WTC11 (cell line): ENCODE measurements at regions not wholly inside any gene's neighbourhood (a gene's known extent, or its start where the extent isn't known, plus 50 kb on each side); places are given as distances from the start of the nearest gene placed in this dataset.
A peak's percentile ranks its signal among the peaks of the same experiment; 100 is the strongest.

ENCODE experiments used
- ATAC-seq: fragments of 200-7000 bp; cut with Tn5 transposase; 2 replicates; pipeline ENCODE4 v1.10.0; 2021; ENCODE audit warnings: mild to moderate bottlenecking, moderate library complexity
- CTCF ChIA-PET: fragments of 300-600 bp; sonication (Branson Sonifier 250); formaldehyde crosslinking; loops from one replicate; lab custom pipeline; 2021; ENCODE audit warnings: antibody characterized with exemption; lab: Charles Lee
- POLR2A ChIA-PET: fragments of 350-600 bp; sonication (Branson Sonifier 250); formaldehyde crosslinking; loops from one replicate; lab custom pipeline; 2021; ENCODE audit warnings: antibody characterized with exemption; lab: Charles Lee
- DNase-seq: peaks from one replicate; pipeline ENCODE4 v3.0.0; 2021; ENCODE audit warnings: low spot score
- H3K27ac Mint-ChIP-seq: 2 replicates; pipeline ENCODE4 v1.8.0; 2021; ENCODE audit warnings: mixed read lengths
- H3K27me3 Mint-ChIP-seq: 2 replicates; pipeline ENCODE4 v1.8.0; 2021; ENCODE audit warnings: low read depth, mild to moderate bottlenecking, moderate library complexity, mixed read lengths
- H3K36me3 Mint-ChIP-seq: 2 replicates; pipeline ENCODE4 v1.8.0; 2021; ENCODE audit warnings: mixed read lengths
- H3K4me1 Mint-ChIP-seq: 2 replicates; pipeline ENCODE4 v1.8.0; 2022; ENCODE audit warnings: mixed read lengths
- H3K4me3 Mint-ChIP-seq: 2 replicates; pipeline ENCODE4 v1.8.0; 2021; ENCODE audit warnings: mild to moderate bottlenecking, moderate library complexity, mixed read lengths
- H3K9me3 Mint-ChIP-seq: 2 replicates; pipeline ENCODE4 v1.8.0; 2021; ENCODE audit warnings: mixed read lengths
- CREB1 ChIP-seq: sonication (generic); formaldehyde crosslinking; IDR thresholded peaks from 2 replicates; pipeline ENCODE4 v1.8.0; 2023; ENCODE audit warnings: mild to moderate bottlenecking, missing genetic modification reagents
- CREM ChIP-seq: sonication (generic); formaldehyde crosslinking; IDR thresholded peaks from 2 replicates; pipeline ENCODE4 v1.8.1; 2022; ENCODE audit warnings: mild to moderate bottlenecking, missing genetic modification reagents, moderate library complexity
- ELF4 ChIP-seq: sonication (generic); formaldehyde crosslinking; IDR thresholded peaks from 2 replicates; pipeline ENCODE4 v1.8.1; 2022; ENCODE audit warnings: low read depth, mild to moderate bottlenecking, moderate library complexity, missing genetic modification reagents
- ETV6 ChIP-seq: sonication (generic); formaldehyde crosslinking; IDR thresholded peaks from 2 replicates; pipeline ENCODE4 v1.8.1; 2022; ENCODE audit warnings: mild to moderate bottlenecking, missing genetic modification reagents
- FOXJ3 ChIP-seq: sonication (generic); formaldehyde crosslinking; IDR thresholded peaks from 2 replicates; pipeline ENCODE4 v1.9.0; 2021; ENCODE audit warnings: missing genetic modification reagents, mild to moderate bottlenecking, borderline replicate concordance
- HMGA2 ChIP-seq: fragments of 250-450 bp; sonication (Bioruptor Pico); IDR thresholded peaks from 2 replicates; pipeline ENCODE4 v1.4.0; 2021; ENCODE audit warnings: mild to moderate bottlenecking, moderate library complexity
- NFYB ChIP-seq: sonication (generic); formaldehyde crosslinking; conservative IDR thresholded peaks from 2 replicates; pipeline ENCODE4 v1.8.0; 2022; ENCODE audit warnings: low read depth, missing genetic modification reagents
- RORB ChIP-seq: fragments of 250-450 bp; sonication (Bioruptor Pico); IDR thresholded peaks from 2 replicates; pipeline ENCODE4 v1.9.0; 2021; ENCODE audit warnings: mild to moderate bottlenecking
- SMAD4 ChIP-seq: sonication (generic); formaldehyde crosslinking; IDR thresholded peaks from 2 replicates; pipeline ENCODE4 v1.8.0; 2022; ENCODE audit warnings: mild to moderate bottlenecking, missing genetic modification reagents
- SP1 ChIP-seq: sonication (generic); formaldehyde crosslinking; conservative IDR thresholded peaks from 2 replicates; pipeline ENCODE4 v1.8.1; 2022; ENCODE audit warnings: missing genetic modification reagents
- ZNF219 ChIP-seq: sonication (generic); formaldehyde crosslinking; IDR thresholded peaks from 2 replicates; pipeline ENCODE4 v1.8.0; 2023; ENCODE audit warnings: missing genetic modification reagents, mild to moderate bottlenecking, borderline replicate concordance
- ZNF396 ChIP-seq: fragments of 250-450 bp; sonication (Bioruptor Pico); IDR thresholded peaks from 2 replicates; pipeline ENCODE4 v1.8.0; 2021; ENCODE audit warnings: mild to moderate bottlenecking, moderate library complexity, borderline replicate concordance
- TF ChIP-seq, protein P1 (sequence below): fragments of 250-450 bp; sonication (Bioruptor Pico); IDR thresholded peaks from 2 replicates; pipeline ENCODE4 v2.1.2; 2022; ENCODE audit warnings: mild to moderate bottlenecking, moderate library complexity
- TF ChIP-seq, protein P2 (sequence below): fragments of 200-600 bp; IDR thresholded peaks from 2 replicates; pipeline ENCODE4 v1.8.0; 2022; ENCODE audit warnings: antibody characterized with exemption
- TF ChIP-seq, protein P3 (sequence below): sonication (generic); formaldehyde crosslinking; IDR thresholded peaks from 2 replicates; pipeline ENCODE4 v1.8.1; 2023; ENCODE audit warnings: mild to moderate bottlenecking, missing genetic modification reagents, borderline replicate concordance
- TF ChIP-seq, protein P4 (sequence below): sonication (generic); formaldehyde crosslinking; conservative IDR thresholded peaks from 2 replicates; pipeline ENCODE4 v1.8.1; 2023; ENCODE audit warnings: mild to moderate bottlenecking, low read depth, missing genetic modification reagents, moderate library complexity
- TF ChIP-seq, protein P5 (sequence below): fragments of 250-450 bp; sonication (Bioruptor Pico); IDR thresholded peaks from 2 replicates; pipeline ENCODE4 v1.9.0; 2021; ENCODE audit warnings: mild to moderate bottlenecking

DNA sequence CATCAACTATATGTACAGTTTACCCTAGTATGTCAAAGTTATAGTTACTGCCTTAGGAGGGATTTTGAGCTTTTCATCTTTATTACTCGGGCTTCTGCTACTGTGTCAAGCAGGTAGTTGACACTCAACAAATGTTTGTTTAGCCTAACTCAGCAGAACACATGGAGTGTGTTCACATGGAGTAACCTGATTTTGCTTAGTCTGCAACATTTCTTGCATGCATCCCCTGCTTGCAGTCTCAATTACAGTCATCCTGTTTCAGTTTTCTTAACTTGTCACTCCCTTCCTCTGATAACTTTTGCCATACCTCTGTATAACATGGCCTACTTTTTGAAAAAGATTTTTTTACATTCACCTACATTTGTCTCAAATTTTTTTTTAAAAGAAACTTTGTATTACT, 135.5 kb downstream of the NMUR2 start (continued):
- TF ChIP-seq, protein P1, sequence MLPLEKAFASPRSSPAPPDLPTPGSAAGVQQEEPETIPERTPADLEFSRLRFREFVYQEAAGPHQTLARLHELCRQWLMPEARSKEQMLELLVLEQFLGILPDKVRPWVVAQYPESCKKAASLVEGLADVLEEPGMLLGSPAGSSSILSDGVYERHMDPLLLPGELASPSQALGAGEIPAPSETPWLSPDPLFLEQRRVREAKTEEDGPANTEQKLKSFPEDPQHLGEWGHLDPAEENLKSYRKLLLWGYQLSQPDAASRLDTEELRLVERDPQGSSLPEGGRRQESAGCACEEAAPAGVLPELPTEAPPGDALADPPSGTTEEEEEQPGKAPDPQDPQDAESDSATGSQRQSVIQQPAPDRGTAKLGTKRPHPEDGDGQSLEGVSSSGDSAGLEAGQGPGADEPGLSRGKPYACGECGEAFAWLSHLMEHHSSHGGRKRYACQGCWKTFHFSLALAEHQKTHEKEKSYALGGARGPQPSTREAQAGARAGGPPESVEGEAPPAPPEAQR (CRISPR knock-in tag), result no peak
- TF ChIP-seq, protein P2, sequence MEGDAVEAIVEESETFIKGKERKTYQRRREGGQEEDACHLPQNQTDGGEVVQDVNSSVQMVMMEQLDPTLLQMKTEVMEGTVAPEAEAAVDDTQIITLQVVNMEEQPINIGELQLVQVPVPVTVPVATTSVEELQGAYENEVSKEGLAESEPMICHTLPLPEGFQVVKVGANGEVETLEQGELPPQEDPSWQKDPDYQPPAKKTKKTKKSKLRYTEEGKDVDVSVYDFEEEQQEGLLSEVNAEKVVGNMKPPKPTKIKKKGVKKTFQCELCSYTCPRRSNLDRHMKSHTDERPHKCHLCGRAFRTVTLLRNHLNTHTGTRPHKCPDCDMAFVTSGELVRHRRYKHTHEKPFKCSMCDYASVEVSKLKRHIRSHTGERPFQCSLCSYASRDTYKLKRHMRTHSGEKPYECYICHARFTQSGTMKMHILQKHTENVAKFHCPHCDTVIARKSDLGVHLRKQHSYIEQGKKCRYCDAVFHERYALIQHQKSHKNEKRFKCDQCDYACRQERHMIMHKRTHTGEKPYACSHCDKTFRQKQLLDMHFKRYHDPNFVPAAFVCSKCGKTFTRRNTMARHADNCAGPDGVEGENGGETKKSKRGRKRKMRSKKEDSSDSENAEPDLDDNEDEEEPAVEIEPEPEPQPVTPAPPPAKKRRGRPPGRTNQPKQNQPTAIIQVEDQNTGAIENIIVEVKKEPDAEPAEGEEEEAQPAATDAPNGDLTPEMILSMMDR, result no peak
- TF ChIP-seq, protein P3, sequence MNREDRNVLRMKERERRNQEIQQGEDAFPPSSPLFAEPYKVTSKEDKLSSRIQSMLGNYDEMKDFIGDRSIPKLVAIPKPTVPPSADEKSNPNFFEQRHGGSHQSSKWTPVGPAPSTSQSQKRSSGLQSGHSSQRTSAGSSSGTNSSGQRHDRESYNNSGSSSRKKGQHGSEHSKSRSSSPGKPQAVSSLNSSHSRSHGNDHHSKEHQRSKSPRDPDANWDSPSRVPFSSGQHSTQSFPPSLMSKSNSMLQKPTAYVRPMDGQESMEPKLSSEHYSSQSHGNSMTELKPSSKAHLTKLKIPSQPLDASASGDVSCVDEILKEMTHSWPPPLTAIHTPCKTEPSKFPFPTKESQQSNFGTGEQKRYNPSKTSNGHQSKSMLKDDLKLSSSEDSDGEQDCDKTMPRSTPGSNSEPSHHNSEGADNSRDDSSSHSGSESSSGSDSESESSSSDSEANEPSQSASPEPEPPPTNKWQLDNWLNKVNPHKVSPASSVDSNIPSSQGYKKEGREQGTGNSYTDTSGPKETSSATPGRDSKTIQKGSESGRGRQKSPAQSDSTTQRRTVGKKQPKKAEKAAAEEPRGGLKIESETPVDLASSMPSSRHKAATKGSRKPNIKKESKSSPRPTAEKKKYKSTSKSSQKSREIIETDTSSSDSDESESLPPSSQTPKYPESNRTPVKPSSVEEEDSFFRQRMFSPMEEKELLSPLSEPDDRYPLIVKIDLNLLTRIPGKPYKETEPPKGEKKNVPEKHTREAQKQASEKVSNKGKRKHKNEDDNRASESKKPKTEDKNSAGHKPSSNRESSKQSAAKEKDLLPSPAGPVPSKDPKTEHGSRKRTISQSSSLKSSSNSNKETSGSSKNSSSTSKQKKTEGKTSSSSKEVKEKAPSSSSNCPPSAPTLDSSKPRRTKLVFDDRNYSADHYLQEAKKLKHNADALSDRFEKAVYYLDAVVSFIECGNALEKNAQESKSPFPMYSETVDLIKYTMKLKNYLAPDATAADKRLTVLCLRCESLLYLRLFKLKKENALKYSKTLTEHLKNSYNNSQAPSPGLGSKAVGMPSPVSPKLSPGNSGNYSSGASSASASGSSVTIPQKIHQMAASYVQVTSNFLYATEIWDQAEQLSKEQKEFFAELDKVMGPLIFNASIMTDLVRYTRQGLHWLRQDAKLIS (CRISPR knock-in tag), result no peak
- no peak for TF ChIP-seq SMAD4 (CRISPR knock-in tag)
- TF ChIP-seq RORB (CRISPR knock-in tag), result no peak

DNA sequence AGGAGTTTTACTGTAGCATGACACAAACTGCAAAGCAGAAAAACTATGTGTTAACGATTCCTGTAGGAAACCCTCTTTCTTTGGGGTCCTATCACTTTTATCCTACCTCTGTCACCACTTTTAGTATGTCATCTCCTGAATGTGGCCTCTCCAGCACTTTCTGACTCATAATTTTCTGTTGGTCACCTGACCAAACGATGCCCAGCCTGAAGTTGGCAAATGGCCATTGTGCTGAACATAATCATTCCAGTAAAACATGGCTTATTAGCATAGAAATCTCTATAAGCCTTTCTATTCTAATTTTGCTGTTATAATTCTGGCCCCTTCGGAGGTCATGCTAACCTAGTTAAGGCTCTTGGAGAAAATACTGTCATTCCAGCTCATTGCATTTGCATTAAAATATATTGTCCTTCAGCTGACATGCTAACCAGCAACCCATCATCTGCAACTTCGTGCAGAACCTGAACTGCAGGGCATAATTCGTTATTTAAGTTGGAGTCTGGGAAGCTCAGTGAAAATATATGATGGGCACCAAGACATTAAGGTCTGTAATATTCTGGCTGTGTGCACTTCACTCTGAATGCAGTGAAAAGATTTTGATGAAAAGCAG, 140.3 kb downstream of the NMUR2 start:
- CTCF ChIA-PET, result interaction anchor here (0.9 kb wide), 1 partner anchor 440 kb away, joined by 3 read pairs; no protein-coding TSS in a partner anchor
- peaks cover 2% of the 10 kb centered on the region; the same call in 1 of the 2 replicates for H3K36me3 Mint-ChIP-seq
- H3K4me3 Mint-ChIP-seq, result no peak overlapping the region
- TF ChIP-seq ELF4 (CRISPR knock-in tag) (no peak), FOXJ3 (CRISPR knock-in tag) (no peak), CREB1 (CRISPR knock-in tag) (no peak), ZNF396 (CRISPR knock-in tag) (no peak)
- TF ChIP-seq, protein P4, sequence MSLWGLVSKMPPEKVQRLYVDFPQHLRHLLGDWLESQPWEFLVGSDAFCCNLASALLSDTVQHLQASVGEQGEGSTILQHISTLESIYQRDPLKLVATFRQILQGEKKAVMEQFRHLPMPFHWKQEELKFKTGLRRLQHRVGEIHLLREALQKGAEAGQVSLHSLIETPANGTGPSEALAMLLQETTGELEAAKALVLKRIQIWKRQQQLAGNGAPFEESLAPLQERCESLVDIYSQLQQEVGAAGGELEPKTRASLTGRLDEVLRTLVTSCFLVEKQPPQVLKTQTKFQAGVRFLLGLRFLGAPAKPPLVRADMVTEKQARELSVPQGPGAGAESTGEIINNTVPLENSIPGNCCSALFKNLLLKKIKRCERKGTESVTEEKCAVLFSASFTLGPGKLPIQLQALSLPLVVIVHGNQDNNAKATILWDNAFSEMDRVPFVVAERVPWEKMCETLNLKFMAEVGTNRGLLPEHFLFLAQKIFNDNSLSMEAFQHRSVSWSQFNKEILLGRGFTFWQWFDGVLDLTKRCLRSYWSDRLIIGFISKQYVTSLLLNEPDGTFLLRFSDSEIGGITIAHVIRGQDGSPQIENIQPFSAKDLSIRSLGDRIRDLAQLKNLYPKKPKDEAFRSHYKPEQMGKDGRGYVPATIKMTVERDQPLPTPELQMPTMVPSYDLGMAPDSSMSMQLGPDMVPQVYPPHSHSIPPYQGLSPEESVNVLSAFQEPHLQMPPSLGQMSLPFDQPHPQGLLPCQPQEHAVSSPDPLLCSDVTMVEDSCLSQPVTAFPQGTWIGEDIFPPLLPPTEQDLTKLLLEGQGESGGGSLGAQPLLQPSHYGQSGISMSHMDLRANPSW (CRISPR knock-in tag), result no peak
- peaks cover 9% of the 10 kb centered on the region for H3K9me3 Mint-ChIP-seq
- peaks cover 100% of the 10 kb centered on the region for H3K27me3 Mint-ChIP-seq
- H3K27ac Mint-ChIP-seq, result no peak overlapping the region
- no peak for DNase-seq
- POLR2A ChIA-PET, result no interaction called here
- H3K4me1 Mint-ChIP-seq, result peaks cover 15% of the 10 kb centered on the region
- no peak for ATAC-seq

DNA sequence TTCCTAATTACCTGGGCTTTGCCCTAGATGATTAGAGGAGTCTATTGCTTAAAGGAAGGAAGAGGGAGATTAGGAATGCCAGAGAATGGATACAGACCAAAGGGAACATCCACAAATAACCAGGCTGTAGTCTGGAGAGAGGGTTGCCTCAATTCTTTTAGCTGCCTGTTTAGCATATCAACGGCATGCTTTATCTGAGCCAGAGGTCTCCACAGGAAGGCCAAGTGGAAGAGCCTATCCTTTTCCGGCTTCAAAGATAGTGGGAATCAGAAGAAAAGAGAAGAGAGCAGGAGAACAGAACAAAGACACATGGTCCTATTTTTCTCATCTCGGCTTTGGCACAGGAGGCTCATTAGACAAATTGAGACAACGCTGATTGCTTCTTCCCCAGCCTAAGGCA, 142.4 kb downstream of the NMUR2 start:
- DNase-seq, result peak; percentile 16
- H3K27me3 Mint-ChIP-seq, result peaks cover 100% of the 10 kb centered on the region
- H3K4me3 Mint-ChIP-seq, result no peak overlapping the region
- no peaks in the 10 kb centered on the region for H3K36me3 Mint-ChIP-seq
- TF ChIP-seq HMGA2 (CRISPR knock-in tag) (no peak), CREM (CRISPR knock-in tag) (no peak), ZNF219 (CRISPR knock-in tag) (no peak), ETV6 (CRISPR knock-in tag) (0 out of 2 replicates have a peak, but pooled peaks have one; percentile 34), NFYB (CRISPR knock-in tag) (no peak), SP1 (CRISPR knock-in tag) (peak; percentile 34; the same call in 1 of the 2 replicates)
- TF ChIP-seq, protein P5, sequence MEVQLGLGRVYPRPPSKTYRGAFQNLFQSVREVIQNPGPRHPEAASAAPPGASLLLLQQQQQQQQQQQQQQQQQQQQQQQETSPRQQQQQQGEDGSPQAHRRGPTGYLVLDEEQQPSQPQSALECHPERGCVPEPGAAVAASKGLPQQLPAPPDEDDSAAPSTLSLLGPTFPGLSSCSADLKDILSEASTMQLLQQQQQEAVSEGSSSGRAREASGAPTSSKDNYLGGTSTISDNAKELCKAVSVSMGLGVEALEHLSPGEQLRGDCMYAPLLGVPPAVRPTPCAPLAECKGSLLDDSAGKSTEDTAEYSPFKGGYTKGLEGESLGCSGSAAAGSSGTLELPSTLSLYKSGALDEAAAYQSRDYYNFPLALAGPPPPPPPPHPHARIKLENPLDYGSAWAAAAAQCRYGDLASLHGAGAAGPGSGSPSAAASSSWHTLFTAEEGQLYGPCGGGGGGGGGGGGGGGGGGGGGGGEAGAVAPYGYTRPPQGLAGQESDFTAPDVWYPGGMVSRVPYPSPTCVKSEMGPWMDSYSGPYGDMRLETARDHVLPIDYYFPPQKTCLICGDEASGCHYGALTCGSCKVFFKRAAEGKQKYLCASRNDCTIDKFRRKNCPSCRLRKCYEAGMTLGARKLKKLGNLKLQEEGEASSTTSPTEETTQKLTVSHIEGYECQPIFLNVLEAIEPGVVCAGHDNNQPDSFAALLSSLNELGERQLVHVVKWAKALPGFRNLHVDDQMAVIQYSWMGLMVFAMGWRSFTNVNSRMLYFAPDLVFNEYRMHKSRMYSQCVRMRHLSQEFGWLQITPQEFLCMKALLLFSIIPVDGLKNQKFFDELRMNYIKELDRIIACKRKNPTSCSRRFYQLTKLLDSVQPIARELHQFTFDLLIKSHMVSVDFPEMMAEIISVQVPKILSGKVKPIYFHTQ (CRISPR knock-in tag), result no peak
- ChIA-PET CTCF (interaction anchor here (1.4 to 1.5 kb wide), 3 partner anchors 87 to 437 kb away, joined by 4 to 15 read pairs (median 6); no protein-coding TSS in a partner anchor), POLR2A (no interaction called here)
- ATAC-seq, result peak; percentile 100
- H3K4me1 Mint-ChIP-seq, result peaks cover 15% of the 10 kb centered on the region
- no peaks in the 10 kb centered on the region for H3K9me3 Mint-ChIP-seq
- H3K27ac Mint-ChIP-seq, result no peak overlapping the region
